ENCODE measurements at regions not wholly inside any gene's neighbourhood (a gene's known extent, or its start where the extent isn't known, plus 50 kb on each side); places are given as distances from the start of the nearest gene placed in this dataset.

- TF ChIP-seq EZH2 (IDR thresholded peaks at IDR 0.05; ENCODE audit: insufficient read depth, poor library complexity, severe bottlenecking) = no peak
- no peak for TF ChIP-seq EZH2phosphoT487 (IDR thresholded peaks at IDR 0.05; ENCODE audit: insufficient read depth, low read depth)
These were observed 139.8 kb upstream of the GK2 start for GRCh38 chr4:79547851-79548250.
